GM23338 (cell line): ENCODE measurements at regions not wholly inside any gene's neighbourhood (a gene's known extent, or its start where the extent isn't known, plus 50 kb on each side); places are given as distances from the start of the nearest gene placed in this dataset.

ENCODE experiments used
- ATAC-seq: fragments of 200-7000 bp; cut with Tn5 transposase; 3 replicates; pipeline ENCODE4 v1.9.1; 2020
- DNase-seq: peaks from one replicate; pipeline ENCODE4 v3.0.0-alpha.2; 2015; ENCODE audit warnings: low spot score
- H2AFZ ChIP-seq: fragments of 200-600 bp; sonication (generic); 2 replicates; pipeline ENCODE4 v1.8.0; 2016; ENCODE audit warnings: antibody characterized with exemption, mild to moderate bottlenecking, moderate library complexity
- H3F3A ChIP-seq: fragments of 200-600 bp; sonication (generic); replicated peaks from 2 replicates; pipeline ENCODE4 v1.8.0; 2017; ENCODE audit warnings: antibody characterized with exemption, mixed run types, low read depth
- H3K27ac ChIP-seq: fragments of 200-600 bp; sonication (generic); 2 replicates; pipeline ENCODE4 v1.6.1; 2016; ENCODE audit warnings: low read depth
- H3K27me3 ChIP-seq: fragments of 200-600 bp; sonication (generic); 2 replicates; pipeline ENCODE4 v1.8.0; 2016; ENCODE audit warnings: mild to moderate bottlenecking, mixed run types, moderate library complexity; ENCODE audit not compliant: insufficient read depth
- H3K36me3 ChIP-seq: fragments of 200-600 bp; sonication (generic); 2 replicates; pipeline ENCODE4 v1.8.0; 2016; ENCODE audit warnings: mild to moderate bottlenecking; ENCODE audit not compliant: insufficient read depth
- H3K4me1 ChIP-seq: fragments of 200-600 bp; sonication (generic); 2 replicates; pipeline ENCODE4 v1.8.0; 2016; ENCODE audit warnings: mild to moderate bottlenecking, moderate library complexity; ENCODE audit not compliant: insufficient read depth
- H3K4me2 ChIP-seq: fragments of 200-600 bp; sonication (generic); 2 replicates; pipeline ENCODE4 v1.7.1; 2017; ENCODE audit warnings: mixed run types
- H3K4me3 ChIP-seq: fragments of 200-600 bp; sonication (generic); 2 replicates; pipeline ENCODE4 v1.6.1; 2016; ENCODE audit warnings: mixed run types
- H3K79me2 ChIP-seq: fragments of 200-600 bp; sonication (generic); replicated peaks from 2 replicates; pipeline ENCODE4 v1.8.0; 2017; ENCODE audit warnings: mild to moderate bottlenecking; ENCODE audit not compliant: insufficient read depth
- H3K9me2 ChIP-seq: fragments of 200-600 bp; sonication (generic); 2 replicates; pipeline ENCODE4 v1.8.0; 2017; ENCODE audit not compliant: insufficient read depth
- H4K20me1 ChIP-seq: fragments of 200-600 bp; sonication (generic); replicated peaks from 2 replicates; pipeline ENCODE4 v1.8.0; 2017; ENCODE audit warnings: mild to moderate bottlenecking; ENCODE audit not compliant: insufficient read depth
- H3K27ac Mint-ChIP-seq: 2 replicates; pipeline ENCODE4 v1.8.0; 2020; ENCODE audit warnings: inconsistent platforms, mild to moderate bottlenecking, moderate library complexity, mixed read lengths
- H3K27me3 Mint-ChIP-seq: 3 replicates; pipeline ENCODE4 v1.8.0; 2022; ENCODE audit warnings: low read depth, mild to moderate bottlenecking, moderate library complexity, mixed read lengths, inconsistent platforms; ENCODE audit not compliant: insufficient read depth, poor library complexity
- H3K36me3 Mint-ChIP-seq: 3 replicates; pipeline ENCODE4 v1.8.0; 2021; ENCODE audit warnings: low read depth, mild to moderate bottlenecking, inconsistent platforms, moderate library complexity, mixed read lengths
- H3K4me1 Mint-ChIP-seq: 3 replicates; pipeline ENCODE4 v1.8.0; 2020; ENCODE audit warnings: mild to moderate bottlenecking, inconsistent platforms, mixed read lengths
- H3K4me3 Mint-ChIP-seq: 3 replicates; pipeline ENCODE4 v1.8.0; 2021; ENCODE audit warnings: moderate library complexity, mild to moderate bottlenecking, inconsistent platforms, mixed read lengths
- H3K9me3 Mint-ChIP-seq: 3 replicates; pipeline ENCODE4 v1.8.0; 2020; ENCODE audit warnings: moderate library complexity, mild to moderate bottlenecking, inconsistent platforms, mixed read lengths
- CREB1 ChIP-seq: fragments of 250-450 bp; sonication (Bioruptor Pico); IDR thresholded peaks from 2 replicates; pipeline ENCODE4 v1.5.0; 2020; ENCODE audit warnings: low read depth, mild to moderate bottlenecking, moderate library complexity
- EZH2phosphoT487 ChIP-seq: fragments of 200-600 bp; sonication (generic); IDR thresholded peaks from one replicate; pipeline ENCODE4 v1.8.1; 2018; ENCODE audit warnings: antibody characterized with exemption; ENCODE audit not compliant: unreplicated experiment
- NANOG ChIP-seq: IDR thresholded peaks from 2 replicates; pipeline ENCODE4 v1.6.1; 2016; ENCODE audit warnings: antibody characterized with exemption, borderline replicate concordance
- POLR2AphosphoS5 ChIP-seq: IDR thresholded peaks from 2 replicates; pipeline ENCODE4 v1.6.1; 2016; ENCODE audit warnings: antibody characterized with exemption, low read depth
- ZNF331 ChIP-seq: fragments of 250-450 bp; sonication (Bioruptor Pico); IDR thresholded peaks from 2 replicates; pipeline ENCODE4 v1.5.0; 2020; ENCODE audit warnings: low read depth, mild to moderate bottlenecking, moderate library complexity
- TF ChIP-seq, protein P1 (sequence below): IDR thresholded peaks from one replicate; pipeline ENCODE4 v1.6.1; 2018; ENCODE audit warnings: antibody characterized with exemption; ENCODE audit not compliant: unreplicated experiment
- TF ChIP-seq, protein P2 (sequence below), 2 experiments: fragments of 200-600 bp in 1 of 2; sonication (generic) in 1 of 2; conservative IDR thresholded peaks; 2 replicates each; pipeline versions ENCODE4 v1.5.1 to v1.6.1; 2016 to 2017; ENCODE audit warnings: antibody characterized with exemption in 2 of 2, low read depth in 2 of 2, mild to moderate bottlenecking in 2 of 2, moderate library complexity in 1 of 2
- TF ChIP-seq, protein P3 (sequence below): fragments of 250-450 bp; sonication (Bioruptor Pico); IDR thresholded peaks from 2 replicates; pipeline ENCODE4 v1.5.0; 2020; ENCODE audit warnings: mild to moderate bottlenecking, moderate library complexity

DNA sequence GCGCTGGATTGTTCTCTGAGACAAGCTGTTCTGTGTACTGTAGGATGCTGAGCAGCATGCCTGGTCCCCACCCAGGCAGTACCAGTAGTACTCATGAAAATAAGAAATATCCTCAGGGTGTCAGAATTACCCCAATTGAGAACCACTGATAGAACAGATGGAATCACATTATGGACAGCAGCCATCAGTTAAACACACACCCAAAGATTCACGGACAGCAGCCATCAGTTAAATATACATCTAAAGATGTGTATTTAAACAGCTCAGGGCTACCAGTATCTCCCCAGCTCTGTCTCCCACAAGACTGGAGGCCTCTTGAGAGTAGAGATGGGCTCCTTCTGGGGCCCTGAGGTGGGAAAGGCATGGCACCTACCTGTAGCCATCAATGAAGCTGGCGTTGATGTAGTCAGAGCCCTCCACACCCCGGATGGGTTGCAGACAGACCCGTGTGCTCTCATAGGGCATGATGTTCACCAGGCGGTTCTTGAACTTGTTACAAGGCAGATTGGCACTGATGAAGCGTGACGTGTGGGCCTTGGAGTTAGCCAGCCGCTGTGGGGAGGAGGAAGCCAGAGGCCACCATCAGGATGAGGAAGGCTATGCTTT is 129.3 kb downstream of the PTPRS start (continued):
- TF ChIP-seq, protein P1, sequence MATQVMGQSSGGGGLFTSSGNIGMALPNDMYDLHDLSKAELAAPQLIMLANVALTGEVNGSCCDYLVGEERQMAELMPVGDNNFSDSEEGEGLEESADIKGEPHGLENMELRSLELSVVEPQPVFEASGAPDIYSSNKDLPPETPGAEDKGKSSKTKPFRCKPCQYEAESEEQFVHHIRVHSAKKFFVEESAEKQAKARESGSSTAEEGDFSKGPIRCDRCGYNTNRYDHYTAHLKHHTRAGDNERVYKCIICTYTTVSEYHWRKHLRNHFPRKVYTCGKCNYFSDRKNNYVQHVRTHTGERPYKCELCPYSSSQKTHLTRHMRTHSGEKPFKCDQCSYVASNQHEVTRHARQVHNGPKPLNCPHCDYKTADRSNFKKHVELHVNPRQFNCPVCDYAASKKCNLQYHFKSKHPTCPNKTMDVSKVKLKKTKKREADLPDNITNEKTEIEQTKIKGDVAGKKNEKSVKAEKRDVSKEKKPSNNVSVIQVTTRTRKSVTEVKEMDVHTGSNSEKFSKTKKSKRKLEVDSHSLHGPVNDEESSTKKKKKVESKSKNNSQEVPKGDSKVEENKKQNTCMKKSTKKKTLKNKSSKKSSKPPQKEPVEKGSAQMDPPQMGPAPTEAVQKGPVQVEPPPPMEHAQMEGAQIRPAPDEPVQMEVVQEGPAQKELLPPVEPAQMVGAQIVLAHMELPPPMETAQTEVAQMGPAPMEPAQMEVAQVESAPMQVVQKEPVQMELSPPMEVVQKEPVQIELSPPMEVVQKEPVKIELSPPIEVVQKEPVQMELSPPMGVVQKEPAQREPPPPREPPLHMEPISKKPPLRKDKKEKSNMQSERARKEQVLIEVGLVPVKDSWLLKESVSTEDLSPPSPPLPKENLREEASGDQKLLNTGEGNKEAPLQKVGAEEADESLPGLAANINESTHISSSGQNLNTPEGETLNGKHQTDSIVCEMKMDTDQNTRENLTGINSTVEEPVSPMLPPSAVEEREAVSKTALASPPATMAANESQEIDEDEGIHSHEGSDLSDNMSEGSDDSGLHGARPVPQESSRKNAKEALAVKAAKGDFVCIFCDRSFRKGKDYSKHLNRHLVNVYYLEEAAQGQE, result no peak
- no peak for TF ChIP-seq POLR2AphosphoS5

DNA sequence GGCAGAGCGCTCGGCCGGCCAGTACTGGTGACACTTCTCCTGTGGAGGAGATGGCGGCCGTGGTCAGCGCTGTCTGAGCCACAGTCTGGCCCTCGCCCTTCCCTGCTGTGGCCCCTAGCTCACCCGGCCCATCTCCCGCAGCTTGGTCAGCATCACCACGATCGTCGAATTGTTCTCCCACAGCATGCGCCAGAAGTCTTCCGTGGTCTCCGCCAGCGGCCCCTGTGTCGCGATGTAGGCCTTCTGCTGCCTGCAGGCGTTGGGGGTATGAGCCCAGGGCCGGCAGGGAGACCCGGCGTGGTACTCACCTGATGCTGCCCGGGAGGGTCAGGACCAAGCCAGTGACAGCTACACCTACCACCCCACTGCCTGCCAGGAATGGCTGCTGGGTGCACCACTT is 130.1 kb downstream of the PTPRS start:
- no peak for DNase-seq
- H3K9me2 ChIP-seq, result 0 out of 2 replicates have a peak, but pooled peaks cover 4% of the 10 kb centered on the region
- H3K4me2 ChIP-seq, result no peak overlapping the region
- H2AFZ ChIP-seq, result no peak overlapping the region
- H3K36me3 Mint-ChIP-seq, result peaks cover 8% of the 10 kb centered on the region
- ATAC-seq, result no peak
- H3K27me3 Mint-ChIP-seq, result peaks cover 13% of the 10 kb centered on the region
- no peaks in the 10 kb centered on the region for H3K4me1 ChIP-seq
- peaks cover 6% of the 10 kb centered on the region; the same call in 1 of the 2 replicates for H4K20me1 ChIP-seq
- peaks cover 59% of the 10 kb centered on the region for H3K36me3 ChIP-seq
- H3K27ac ChIP-seq, result no peak overlapping the region
- no peak overlapping the region for H3K27ac Mint-ChIP-seq
- TF ChIP-seq NANOG, result no peak
- no peak for TF ChIP-seq EZH2phosphoT487
- TF ChIP-seq ZNF331 (CRISPR knock-in tag), result no peak
- no peak for TF ChIP-seq CREB1 (CRISPR knock-in tag)
- TF ChIP-seq, protein P1, result no peak
- TF ChIP-seq, protein P2, sequence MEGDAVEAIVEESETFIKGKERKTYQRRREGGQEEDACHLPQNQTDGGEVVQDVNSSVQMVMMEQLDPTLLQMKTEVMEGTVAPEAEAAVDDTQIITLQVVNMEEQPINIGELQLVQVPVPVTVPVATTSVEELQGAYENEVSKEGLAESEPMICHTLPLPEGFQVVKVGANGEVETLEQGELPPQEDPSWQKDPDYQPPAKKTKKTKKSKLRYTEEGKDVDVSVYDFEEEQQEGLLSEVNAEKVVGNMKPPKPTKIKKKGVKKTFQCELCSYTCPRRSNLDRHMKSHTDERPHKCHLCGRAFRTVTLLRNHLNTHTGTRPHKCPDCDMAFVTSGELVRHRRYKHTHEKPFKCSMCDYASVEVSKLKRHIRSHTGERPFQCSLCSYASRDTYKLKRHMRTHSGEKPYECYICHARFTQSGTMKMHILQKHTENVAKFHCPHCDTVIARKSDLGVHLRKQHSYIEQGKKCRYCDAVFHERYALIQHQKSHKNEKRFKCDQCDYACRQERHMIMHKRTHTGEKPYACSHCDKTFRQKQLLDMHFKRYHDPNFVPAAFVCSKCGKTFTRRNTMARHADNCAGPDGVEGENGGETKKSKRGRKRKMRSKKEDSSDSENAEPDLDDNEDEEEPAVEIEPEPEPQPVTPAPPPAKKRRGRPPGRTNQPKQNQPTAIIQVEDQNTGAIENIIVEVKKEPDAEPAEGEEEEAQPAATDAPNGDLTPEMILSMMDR (conservative IDR thresholded peaks at IDR 0.05; ENCODE audit: low read depth in 2 of 2), result no peak
- TF ChIP-seq, protein P3, sequence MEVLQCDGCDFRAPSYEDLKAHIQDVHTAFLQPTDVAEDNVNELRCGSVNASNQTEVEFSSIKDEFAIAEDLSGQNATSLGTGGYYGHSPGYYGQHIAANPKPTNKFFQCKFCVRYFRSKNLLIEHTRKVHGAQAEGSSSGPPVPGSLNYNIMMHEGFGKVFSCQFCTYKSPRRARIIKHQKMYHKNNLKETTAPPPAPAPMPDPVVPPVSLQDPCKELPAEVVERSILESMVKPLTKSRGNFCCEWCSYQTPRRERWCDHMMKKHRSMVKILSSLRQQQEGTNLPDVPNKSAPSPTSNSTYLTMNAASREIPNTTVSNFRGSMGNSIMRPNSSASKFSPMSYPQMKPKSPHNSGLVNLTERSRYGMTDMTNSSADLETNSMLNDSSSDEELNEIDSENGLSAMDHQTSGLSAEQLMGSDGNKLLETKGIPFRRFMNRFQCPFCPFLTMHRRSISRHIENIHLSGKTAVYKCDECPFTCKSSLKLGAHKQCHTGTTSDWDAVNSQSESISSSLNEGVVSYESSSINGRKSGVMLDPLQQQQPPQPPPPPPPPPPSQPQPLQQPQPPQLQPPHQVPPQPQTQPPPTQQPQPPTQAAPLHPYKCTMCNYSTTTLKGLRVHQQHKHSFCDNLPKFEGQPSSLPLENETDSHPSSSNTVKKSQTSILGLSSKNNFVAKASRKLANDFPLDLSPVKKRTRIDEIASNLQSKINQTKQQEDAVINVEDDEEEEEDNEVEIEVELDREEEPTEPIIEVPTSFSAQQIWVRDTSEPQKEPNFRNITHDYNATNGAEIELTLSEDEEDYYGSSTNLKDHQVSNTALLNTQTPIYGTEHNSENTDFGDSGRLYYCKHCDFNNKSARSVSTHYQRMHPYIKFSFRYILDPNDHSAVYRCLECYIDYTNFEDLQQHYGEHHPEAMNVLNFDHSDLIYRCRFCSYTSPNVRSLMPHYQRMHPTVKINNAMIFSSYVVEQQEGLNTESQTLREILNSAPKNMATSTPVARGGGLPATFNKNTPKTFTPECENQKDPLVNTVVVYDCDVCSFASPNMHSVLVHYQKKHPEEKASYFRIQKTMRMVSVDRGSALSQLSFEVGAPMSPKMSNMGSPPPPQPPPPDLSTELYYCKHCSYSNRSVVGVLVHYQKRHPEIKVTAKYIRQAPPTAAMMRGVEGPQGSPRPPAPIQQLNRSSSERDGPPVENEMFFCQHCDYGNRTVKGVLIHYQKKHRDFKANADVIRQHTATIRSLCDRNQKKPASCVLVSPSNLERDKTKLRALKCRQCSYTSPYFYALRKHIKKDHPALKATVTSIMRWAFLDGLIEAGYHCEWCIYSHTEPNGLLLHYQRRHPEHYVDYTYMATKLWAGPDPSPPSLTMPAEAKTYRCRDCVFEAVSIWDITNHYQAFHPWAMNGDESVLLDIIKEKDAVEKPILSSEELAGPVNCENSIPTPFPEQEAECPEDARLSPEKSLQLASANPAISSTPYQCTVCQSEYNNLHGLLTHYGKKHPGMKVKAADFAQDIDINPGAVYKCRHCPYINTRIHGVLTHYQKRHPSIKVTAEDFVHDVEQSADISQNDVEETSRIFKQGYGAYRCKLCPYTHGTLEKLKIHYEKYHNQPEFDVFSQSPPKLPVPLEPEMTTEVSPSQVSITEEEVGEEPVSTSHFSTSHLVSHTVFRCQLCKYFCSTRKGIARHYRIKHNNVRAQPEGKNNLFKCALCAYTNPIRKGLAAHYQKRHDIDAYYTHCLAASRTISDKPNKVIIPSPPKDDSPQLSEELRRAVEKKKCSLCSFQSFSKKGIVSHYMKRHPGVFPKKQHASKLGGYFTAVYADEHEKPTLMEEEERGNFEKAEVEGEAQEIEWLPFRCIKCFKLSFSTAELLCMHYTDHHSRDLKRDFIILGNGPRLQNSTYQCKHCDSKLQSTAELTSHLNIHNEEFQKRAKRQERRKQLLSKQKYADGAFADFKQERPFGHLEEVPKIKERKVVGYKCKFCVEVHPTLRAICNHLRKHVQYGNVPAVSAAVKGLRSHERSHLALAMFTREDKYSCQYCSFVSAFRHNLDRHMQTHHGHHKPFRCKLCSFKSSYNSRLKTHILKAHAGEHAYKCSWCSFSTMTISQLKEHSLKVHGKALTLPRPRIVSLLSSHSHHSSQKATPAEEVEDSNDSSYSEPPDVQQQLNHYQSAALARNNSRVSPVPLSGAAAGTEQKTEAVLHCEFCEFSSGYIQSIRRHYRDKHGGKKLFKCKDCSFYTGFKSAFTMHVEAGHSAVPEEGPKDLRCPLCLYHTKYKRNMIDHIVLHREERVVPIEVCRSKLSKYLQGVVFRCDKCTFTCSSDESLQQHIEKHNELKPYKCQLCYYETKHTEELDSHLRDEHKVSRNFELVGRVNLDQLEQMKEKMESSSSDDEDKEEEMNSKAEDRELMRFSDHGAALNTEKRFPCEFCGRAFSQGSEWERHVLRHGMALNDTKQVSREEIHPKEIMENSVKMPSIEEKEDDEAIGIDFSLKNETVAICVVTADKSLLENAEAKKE (CRISPR knock-in tag), result no peak
- no peaks in the 10 kb centered on the region for H3K27me3 ChIP-seq
- peaks cover 5% of the 10 kb centered on the region; the same call in 1 of the 2 replicates for H3F3A ChIP-seq
- no peak overlapping the region for H3K4me3 Mint-ChIP-seq
- H3K4me1 Mint-ChIP-seq, result no peaks in the 10 kb centered on the region
- H3K9me3 Mint-ChIP-seq, result peaks cover 7% of the 10 kb centered on the region; the same call in 2 of the 3 replicates
- H3K4me3 ChIP-seq, result no peak overlapping the region
- H3K79me2 ChIP-seq, result no peaks in the 10 kb centered on the region
